ENCODE measurements at regions not wholly inside any gene's neighbourhood (a gene's known extent, or its start where the extent isn't known, plus 50 kb on each side); places are given as distances from the start of the nearest gene placed in this dataset.

DNA sequence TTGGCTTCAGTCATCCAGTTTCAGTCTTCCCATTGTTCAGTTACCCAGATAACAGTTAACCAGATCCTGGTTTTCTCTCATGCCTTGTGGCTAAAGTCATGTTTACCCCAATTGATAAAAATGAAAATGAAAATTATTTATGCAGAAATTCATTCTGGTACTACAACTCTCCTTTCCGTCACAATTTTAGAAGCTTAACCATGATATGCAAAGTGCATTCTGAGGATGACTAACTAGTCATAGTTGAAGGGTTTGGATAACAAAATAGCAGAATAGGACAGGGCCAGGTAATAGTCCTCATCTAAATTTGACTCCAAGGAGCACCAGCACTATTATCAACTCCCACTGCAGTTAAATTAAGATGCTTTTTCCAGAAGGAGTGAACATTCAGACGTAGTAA lies 94.7 kb downstream of the NTMT2 start:
- no peak for DNase-seq
- Histone ChIP-seq H3K4me1 (peaks cover 0 to 12% (median 8%) of the 10 kb centered on the region in 3 donors), H3K4me3 (no peak overlapping the region), H3K9me3 (no peaks in the 10 kb centered on the region), H3K27ac (no peak overlapping the region), H3K36me3 (no peaks in the 10 kb centered on the region), H3K27me3 (no peaks in the 10 kb centered on the region)
- intact Hi-C loops (cut with DNase I): no loop called here
- TF ChIP-seq, protein P1, sequence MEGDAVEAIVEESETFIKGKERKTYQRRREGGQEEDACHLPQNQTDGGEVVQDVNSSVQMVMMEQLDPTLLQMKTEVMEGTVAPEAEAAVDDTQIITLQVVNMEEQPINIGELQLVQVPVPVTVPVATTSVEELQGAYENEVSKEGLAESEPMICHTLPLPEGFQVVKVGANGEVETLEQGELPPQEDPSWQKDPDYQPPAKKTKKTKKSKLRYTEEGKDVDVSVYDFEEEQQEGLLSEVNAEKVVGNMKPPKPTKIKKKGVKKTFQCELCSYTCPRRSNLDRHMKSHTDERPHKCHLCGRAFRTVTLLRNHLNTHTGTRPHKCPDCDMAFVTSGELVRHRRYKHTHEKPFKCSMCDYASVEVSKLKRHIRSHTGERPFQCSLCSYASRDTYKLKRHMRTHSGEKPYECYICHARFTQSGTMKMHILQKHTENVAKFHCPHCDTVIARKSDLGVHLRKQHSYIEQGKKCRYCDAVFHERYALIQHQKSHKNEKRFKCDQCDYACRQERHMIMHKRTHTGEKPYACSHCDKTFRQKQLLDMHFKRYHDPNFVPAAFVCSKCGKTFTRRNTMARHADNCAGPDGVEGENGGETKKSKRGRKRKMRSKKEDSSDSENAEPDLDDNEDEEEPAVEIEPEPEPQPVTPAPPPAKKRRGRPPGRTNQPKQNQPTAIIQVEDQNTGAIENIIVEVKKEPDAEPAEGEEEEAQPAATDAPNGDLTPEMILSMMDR (IDR thresholded peaks at IDR 0.05): no peak
- no peak for TF ChIP-seq POLR2A (IDR thresholded peaks at IDR 0.05)
- 68 to 79% methylated on average over 2 of the region's 2 CpGs for WGBS, 2 donors

DNA sequence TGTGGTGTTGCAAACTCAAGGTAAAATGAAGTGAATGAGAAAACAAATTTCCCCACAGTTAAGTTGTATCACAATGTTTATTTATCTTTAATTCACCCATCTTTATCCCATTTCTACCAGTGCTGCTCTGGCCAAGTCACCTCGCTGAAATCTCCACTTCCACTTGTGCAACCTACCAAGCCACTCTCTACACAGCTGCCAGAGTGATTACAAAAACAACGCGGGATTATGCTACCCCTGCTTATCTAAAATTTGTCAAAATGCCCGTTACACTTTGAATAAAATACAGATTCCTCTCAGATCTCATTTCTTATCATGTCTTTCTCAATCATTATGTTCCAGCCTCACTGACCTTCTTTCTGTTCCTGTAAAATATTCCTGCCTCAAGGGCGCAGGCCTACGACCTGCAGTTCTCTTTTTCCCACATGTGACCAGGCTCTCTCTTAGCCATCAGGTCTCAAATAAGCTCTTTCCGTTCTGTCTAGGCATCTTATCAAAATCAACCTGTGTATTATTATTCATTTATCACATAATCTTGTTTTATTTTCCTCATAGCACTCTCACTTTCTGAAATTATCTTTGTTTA lies 95.6 kb downstream of the NTMT2 start:
- no peaks in the 10 kb centered on the region for H3K9me3 ChIP-seq
- H3K4me3 ChIP-seq: no peak overlapping the region
- TF ChIP-seq POLR2A (IDR thresholded peaks at IDR 0.05): no peak
- TF ChIP-seq, protein P1 (IDR thresholded peaks at IDR 0.05): no peak
- WGBS, 2 donors: 74 to 78% methylated on average over 7 of the region's 7 CpGs
- H3K36me3 ChIP-seq: no peaks in the 10 kb centered on the region
- intact Hi-C loops (cut with DNase I): no loop called here
- H3K4me1 ChIP-seq: peaks cover 0 to 12% (median 8%) of the 10 kb centered on the region in 3 donors
- H3K27me3 ChIP-seq: no peaks in the 10 kb centered on the region
- DNase-seq: no peak
- H3K27ac ChIP-seq: no peak overlapping the region

DNA sequence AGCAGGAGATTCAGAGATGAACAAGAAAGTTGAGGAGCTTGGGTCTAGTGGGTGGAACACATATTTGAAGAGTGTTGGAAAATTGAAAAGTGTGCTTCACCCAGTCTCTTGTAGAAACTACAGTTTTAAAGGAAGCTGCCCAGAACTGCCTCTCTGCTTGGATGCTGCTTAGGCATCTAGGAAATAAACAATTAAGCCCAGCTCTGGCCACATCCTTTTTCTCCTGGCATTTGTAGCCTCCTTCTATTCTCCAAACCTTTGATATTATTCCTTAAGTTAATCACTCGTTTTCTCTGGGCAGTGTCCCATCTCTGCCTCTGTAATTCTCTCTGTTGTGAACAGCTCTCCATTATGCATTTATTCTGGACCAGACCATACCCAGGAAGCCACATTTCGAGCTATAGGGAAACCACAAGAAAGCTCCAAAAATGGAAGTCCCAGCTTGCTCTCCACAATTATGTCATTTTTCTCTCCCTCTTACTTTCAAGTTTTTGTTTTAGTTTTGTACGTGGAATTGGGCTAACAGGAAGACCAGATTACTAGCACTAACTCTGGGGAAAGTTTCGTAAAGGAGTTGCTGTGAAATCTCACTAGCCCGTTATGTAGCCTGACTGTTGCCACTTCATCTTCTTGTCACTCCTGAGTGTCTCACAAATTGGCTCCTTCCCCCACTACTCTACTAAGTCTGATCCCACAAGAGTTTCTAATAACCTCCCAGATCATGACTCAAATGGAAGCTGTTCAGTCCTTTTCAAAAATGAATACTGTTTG lies 102.2 kb downstream of the NTMT2 start:
- H3K36me3 ChIP-seq: no peaks in the 10 kb centered on the region
- 50 to 59% methylated on average over 5 of the region's 5 CpGs for WGBS, 2 donors
- H3K27me3 ChIP-seq: no peaks in the 10 kb centered on the region
- intact Hi-C loops (cut with DNase I): no loop called here
- no peak overlapping the region for H3K27ac ChIP-seq
- TF ChIP-seq, protein P1 (IDR thresholded peaks at IDR 0.05): no peak
- no peak for TF ChIP-seq POLR2A (IDR thresholded peaks at IDR 0.05)
- DNase-seq: no peak
- H3K4me3 ChIP-seq: no peak overlapping the region
- no peaks in the 10 kb centered on the region for H3K9me3 ChIP-seq
- no peaks in the 10 kb centered on the region for H3K4me1 ChIP-seq

DNA sequence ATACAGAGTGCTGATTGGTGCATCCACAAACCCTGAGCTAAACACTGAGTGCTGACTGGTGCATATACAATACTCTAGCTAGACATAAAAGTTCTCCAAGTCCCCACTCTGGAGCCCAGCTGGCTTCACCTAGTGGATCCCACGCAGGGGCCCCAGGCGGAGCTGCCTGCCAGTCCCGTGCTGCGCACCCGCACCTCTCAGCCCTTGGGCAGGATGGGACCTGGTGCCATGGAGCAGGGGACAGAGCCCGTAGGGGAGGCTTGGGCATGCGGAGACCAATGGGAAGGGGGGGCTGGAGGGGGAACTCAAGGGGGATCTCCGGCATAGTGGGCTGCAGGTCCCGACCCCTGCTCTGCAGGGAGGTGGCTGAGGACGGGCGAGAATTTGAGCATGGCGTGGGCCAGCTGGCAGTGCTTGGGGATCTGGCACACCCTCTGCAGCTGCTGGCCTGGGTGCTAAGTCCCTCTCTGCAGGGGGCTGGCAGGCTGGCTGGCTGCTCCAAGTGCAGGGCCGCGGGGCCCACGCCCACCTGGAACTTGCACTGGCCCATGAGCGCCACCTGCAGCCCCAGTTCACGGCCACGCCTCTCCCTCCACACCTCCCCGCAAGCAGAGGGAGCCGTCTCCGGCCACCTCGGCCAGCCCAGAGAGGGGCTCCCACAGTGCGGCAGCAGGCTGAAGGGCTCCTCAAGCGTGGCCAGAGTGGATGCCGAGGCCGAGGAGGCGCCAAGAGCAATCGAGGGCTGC lies 104.9 kb downstream of the NTMT2 start:
- Histone ChIP-seq H3K27me3 (no peaks in the 10 kb centered on the region), H3K4me3 (no peak overlapping the region), H3K36me3 (no peaks in the 10 kb centered on the region), H3K9me3 (no peaks in the 10 kb centered on the region), H3K4me1 (no peaks in the 10 kb centered on the region), H3K27ac (no peak overlapping the region)
- TF ChIP-seq, protein P1 (IDR thresholded peaks at IDR 0.05): no peak
- TF ChIP-seq POLR2A (IDR thresholded peaks at IDR 0.05): no peak
- no peak for DNase-seq
- 93 to 94% methylated on average over 5 to 10 of the region's 28 CpGs for WGBS, 2 donors
- intact Hi-C loops (cut with DNase I): no loop called here
